ENCODE measurements at regions not wholly inside any gene's neighbourhood (a gene's known extent, or its start where the extent isn't known, plus 50 kb on each side); places are given as distances from the start of the nearest gene placed in this dataset.

DNA sequence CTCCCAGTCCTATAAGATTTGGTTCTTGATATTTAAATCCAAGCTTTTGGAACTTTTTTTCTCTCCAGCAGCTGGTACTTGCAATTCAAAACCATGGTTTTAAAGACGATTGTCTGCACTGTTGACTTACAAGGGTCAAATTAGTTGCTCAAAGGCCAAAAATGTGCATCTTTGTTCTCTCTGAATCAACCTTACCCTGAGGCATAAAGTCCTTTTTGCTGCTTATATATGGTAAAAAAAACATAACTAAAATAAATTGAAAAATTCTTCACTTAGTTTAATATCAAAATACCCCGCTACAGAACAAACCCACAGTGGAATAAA lies 592.7 kb downstream of the XIRP2 start:
- TF ChIP-seq CTCF (IDR thresholded peaks at IDR 0.05; ENCODE audit: poor library complexity, severe bottlenecking), result no peak
- no peak for TF ChIP-seq SMC3 (conservative IDR thresholded peaks at IDR 0.05; ENCODE audit: poor library complexity)
- TF ChIP-seq MXI1 (conservative IDR thresholded peaks at IDR 0.05; ENCODE audit: poor library complexity, severe bottlenecking), result no peak

Measured in neural cell (in vitro differentiated cells).